Posterior cingulate gyrus (tissue), 11 donors: ENCODE measurements at regions not wholly inside any gene's neighbourhood (a gene's known extent, or its start where the extent isn't known, plus 50 kb on each side); places are given as distances from the start of the nearest gene placed in this dataset.
"Not testable (repeated sequence)": the region's sequence is repeated elsewhere in the genome, so short reads cannot be mapped to it uniquely, and the experiment has no call there.

ENCODE experiments used
- DNase-seq, 10 donors: peaks; one replicate each; pipeline versions ENCODE4 v3.0.0 to v3.0.0-alpha.2; 2020 to 2021; ENCODE audit warnings: mixed read lengths in 3 of 10
- intact Hi-C: fragments of 100-400 bp; cut with DNase I; formaldehyde crosslinking; loops from one replicate; pipeline ENCODE4 v1.15.1; 2023

- intact Hi-C loops, DNase-seq: not testable (repeated sequence)
These were observed 154.8 kb upstream of the RREB1 start for GRCh38 chr6:6952927-6953326.

- peak in 1 of 10 donors; percentile 41 for DNase-seq
- intact Hi-C loops, result no loop called here
These were observed 147.1 kb upstream of the RREB1 start for GRCh38 chr6:6960571-6961251.

- intact Hi-C loops, result no loop called here
These were observed 145.7 kb upstream of the RREB1 start for GRCh38 chr6:6962086-6962485.

GRCh38 chr6:6962699-6963098, 145.1 kb upstream of the RREB1 start:
- DNase-seq, result no peak
- intact Hi-C loops, result no loop called here

More at GRCh38 chr6:6962086-6962485, 145.7 kb upstream of the RREB1 start:
- no peak for DNase-seq

GRCh38 chr6:6963390-6963789, 144.4 kb upstream of the RREB1 start:
- intact Hi-C loops, DNase-seq: not testable (repeated sequence)

GRCh38 chr6:6964675-6965074, 143.1 kb upstream of the RREB1 start:
- DNase-seq, result no peak

GRCh38 chr6:6966127-6966526, 141.6 kb upstream of the RREB1 start:
- intact Hi-C loops, result no loop called here
- no peak for DNase-seq

More at GRCh38 chr6:6964675-6965074, 143.1 kb upstream of the RREB1 start:
- intact Hi-C loops, result no loop called here

GRCh38 chr6:6966569-6966968, 141.2 kb upstream of the RREB1 start:
- no peak for DNase-seq
- intact Hi-C loops, result no loop called here

- no peak for DNase-seq
- intact Hi-C loops, result no loop called here
These were observed 139.4 kb upstream of the RREB1 start for GRCh38 chr6:6968357-6968730.

GRCh38 chr6:6968731-6969552, 138.8 kb upstream of the RREB1 start:
- intact Hi-C loops, result no loop called here
- DNase-seq, result peak in 1 of 10 donors; percentile 22

- DNase-seq, result peak in 1 of 10 donors; percentile 33
- intact Hi-C loops, result no loop called here
These were observed 138.0 kb upstream of the RREB1 start for GRCh38 chr6:6969761-6970223.

- intact Hi-C loops, result no loop called here
- peak in 1 of 10 donors; percentile 55 for DNase-seq
These were observed 136.9 kb upstream of the RREB1 start for GRCh38 chr6:6970851-6971250.

GRCh38 chr6:6971369-6971768, 136.4 kb upstream of the RREB1 start:
- intact Hi-C loops, result no loop called here
- DNase-seq, result peak in 1 of 10 donors; percentile 68

- no peak for DNase-seq
- intact Hi-C loops, result no loop called here
These were observed 135.3 kb upstream of the RREB1 start for GRCh38 chr6:6972456-6972855.

- intact Hi-C loops, result no loop called here
- DNase-seq, result peak in 1 of 10 donors; percentile 18
These were observed 134.0 kb upstream of the RREB1 start for GRCh38 chr6:6973721-6974120.

- intact Hi-C loops, result no loop called here
- no peak for DNase-seq
These were observed 132.2 kb upstream of the RREB1 start for GRCh38 chr6:6975459-6976111.

GRCh38 chr6:6976193-6976592, 131.6 kb upstream of the RREB1 start:
- DNase-seq, result no peak
- intact Hi-C loops, result no loop called here

GRCh38 chr6:6978731-6979130, 129.0 kb upstream of the RREB1 start:
- intact Hi-C loops, result no loop called here
- no peak for DNase-seq

GRCh38 chr6:6980999-6981597, 126.7 kb upstream of the RREB1 start:
- DNase-seq, result no peak
- intact Hi-C loops, result no loop called here

GRCh38 chr6:6981681-6982322, 126.0 kb upstream of the RREB1 start:
- intact Hi-C loops, result no loop called here
- no peak for DNase-seq
